ENCODE measurements at regions not wholly inside any gene's neighbourhood (a gene's known extent, or its start where the extent isn't known, plus 50 kb on each side); places are given as distances from the start of the nearest gene placed in this dataset.

- no peak for TF ChIP-seq CTCF (IDR thresholded peaks at IDR 0.05)
- TF ChIP-seq POLR2A (IDR thresholded peaks at IDR 0.05), result no peak
Observed at GRCh38 chr5:12093586-12093985, 189.3 kb upstream of the CTNND2 start.

All from Peyer's patch (tissue), 4 donors.